G401.6 (cell line): ENCODE measurements at regions not wholly inside any gene's neighbourhood (a gene's known extent, or its start where the extent isn't known, plus 50 kb on each side); places are given as distances from the start of the nearest gene placed in this dataset.
"Not testable (repeated sequence)": the region's sequence is repeated elsewhere in the genome, so short reads cannot be mapped to it uniquely, and the experiment has no call there.

Source experiments
- FAIRE-seq: peaks from 2 replicates; lab custom pipeline; 2012; peaks lifted over from hg19 to GRCh38; lab: Jason Lieb, UNC

- FAIRE-seq = no peak
These were observed 391.7 kb downstream of the TFEC start for GRCh38 chr7:115638853-115639252.

GRCh38 chr7:115637128-115637527, 393.4 kb downstream of the TFEC start:
- no peak for FAIRE-seq

GRCh38 chr7:115635876-115636275, 394.7 kb downstream of the TFEC start:
- no peak for FAIRE-seq

GRCh38 chr7:115635376-115635775, 395.2 kb downstream of the TFEC start:
- no peak for FAIRE-seq

DNA sequence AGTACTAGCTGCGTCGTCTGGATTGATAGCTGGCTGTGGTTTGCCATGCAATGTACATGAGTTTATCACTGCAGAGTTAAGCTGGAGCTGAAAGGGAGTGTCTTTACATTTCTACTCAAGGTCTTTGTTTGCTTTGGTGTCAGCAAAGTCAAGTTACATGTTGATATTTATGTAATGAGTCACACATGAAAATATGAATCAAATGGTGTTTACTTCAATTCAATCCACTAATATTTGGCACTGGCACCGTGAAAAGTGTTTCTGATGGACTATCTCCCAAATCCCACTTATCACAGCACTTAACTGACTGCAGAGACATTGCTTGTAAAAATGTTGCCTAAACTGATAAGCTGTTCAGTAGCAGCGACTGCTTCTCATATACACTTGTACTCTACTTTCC, 395.9 kb downstream of the TFEC start:
- FAIRE-seq = no peak

GRCh38 chr7:115632636-115633035, 397.9 kb downstream of the TFEC start:
- FAIRE-seq = no peak

DNA sequence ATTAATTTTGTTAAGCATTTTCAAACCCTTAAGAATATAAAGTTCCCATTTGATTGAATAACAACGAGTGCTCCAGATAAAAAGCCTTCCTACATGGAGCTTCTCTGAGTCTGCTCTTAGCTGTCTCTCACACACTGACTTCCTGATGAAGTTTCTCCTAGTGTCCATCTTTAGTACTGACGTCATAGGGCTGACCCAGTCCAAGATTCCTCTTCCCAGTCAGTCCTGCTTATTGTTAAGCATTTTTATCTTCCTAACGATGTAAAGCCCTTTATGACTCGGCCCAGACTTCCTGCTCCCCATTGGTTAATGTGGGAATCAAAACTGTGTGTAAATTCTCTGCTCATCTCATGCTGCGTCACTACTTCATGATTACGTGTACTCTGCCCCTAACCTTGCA, 398.8 kb downstream of the TFEC start:
- no peak for FAIRE-seq

GRCh38 chr7:115630049-115630448, 400.5 kb downstream of the TFEC start:
- FAIRE-seq = no peak

- no peak for FAIRE-seq
These were observed 411.9 kb downstream of the TFEC start for GRCh38 chr7:115618676-115619075.

GRCh38 chr7:115613836-115614235, 416.7 kb downstream of the TFEC start:
- FAIRE-seq = no peak

- FAIRE-seq = no peak
These were observed 427.1 kb downstream of the TFEC start for GRCh38 chr7:115603416-115603815.

- FAIRE-seq = no peak
These were observed 430.4 kb downstream of the TFEC start for GRCh38 chr7:115600207-115600606.

DNA sequence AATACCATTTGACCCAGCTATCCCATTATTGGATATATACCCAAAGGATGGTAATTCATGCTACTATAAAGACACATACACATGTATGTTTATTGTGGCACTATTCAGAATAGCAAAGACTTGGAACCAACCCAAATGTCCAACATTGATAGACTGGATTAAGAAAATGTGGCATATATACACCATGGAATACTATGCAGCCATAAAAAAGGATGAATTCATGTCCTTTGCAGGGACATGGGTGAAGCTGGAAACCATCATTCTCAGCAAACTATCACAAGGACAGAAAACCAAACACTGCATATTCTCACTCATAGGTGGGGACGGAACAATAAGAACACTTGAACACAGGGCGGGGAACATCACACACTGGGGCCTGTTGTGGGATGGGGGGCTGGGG, 431.4 kb downstream of the TFEC start:
- FAIRE-seq = not testable (repeated sequence)

DNA sequence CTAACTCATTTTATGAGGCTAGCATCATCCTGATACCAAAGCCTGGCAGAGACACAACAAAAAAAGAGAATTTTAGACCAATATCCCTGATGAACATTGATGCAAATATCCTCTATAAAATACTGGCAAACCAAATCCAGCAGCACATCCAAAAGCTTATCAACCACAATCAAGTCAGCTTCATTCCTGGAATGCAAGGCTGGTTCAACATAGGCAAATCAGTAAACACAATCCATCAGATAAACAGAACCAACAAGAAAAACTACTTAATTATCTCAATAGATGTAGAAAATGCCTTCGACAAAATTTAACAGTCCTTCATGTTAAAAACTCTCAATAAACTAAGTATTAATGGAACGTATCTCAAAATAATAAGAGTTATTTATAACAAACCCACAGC, 433.3 kb downstream of the TFEC start:
- not testable (repeated sequence) for FAIRE-seq

GRCh38 chr7:115593111-115593510, 437.5 kb downstream of the TFEC start:
- no peak for FAIRE-seq

- no peak for FAIRE-seq
These were observed 445.4 kb downstream of the TFEC start for GRCh38 chr7:115585015-115585718.

GRCh38 chr7:115582956-115583355, 447.6 kb downstream of the TFEC start:
- FAIRE-seq = no peak

DNA sequence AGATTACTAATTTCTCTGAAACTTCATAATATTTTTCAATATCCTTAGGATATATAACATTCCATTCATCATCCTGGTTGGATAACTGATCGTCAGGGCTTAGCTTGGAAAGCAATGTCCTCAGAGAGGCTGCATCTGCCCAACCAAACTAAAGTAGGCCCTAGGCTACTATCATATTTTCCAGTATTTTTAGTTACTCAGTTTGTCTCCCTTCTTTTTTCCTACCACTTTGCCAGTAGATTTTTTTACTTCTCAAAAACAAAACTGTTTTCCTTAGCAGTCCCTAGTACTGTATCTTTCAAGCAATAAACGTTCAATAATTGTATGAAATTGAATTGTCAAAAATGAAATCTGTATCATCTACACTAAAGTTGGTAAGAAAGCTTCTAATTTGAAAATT, 452.0 kb downstream of the TFEC start:
- FAIRE-seq = no peak

DNA sequence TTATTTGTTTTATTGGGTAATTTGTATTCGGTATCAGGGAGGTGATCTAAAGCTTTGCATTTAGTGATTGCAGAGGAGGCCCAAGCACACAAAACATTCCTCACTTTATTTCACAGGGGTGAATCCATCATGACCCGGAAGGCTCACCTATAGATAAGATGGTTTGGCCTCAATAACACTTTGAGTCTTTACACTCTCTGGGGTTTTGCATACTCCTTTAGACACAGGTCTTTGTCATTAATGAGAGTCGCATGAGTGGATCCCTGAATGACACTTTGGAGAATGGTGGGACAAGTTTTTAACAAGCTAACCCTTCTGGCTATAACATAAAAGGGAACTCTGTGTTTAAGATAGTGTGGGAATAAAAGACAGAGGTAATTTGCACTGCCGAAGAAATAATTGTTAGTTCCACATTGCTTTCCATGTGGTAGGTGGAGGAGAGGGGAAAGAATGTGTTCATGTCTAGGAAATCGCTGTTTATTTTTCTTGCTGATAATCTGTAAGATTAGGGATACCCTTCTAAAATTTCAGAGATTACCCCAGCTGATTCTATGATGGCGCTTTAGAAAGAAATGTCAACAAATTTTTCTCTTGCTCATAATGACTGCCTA, 455.8 kb downstream of the TFEC start:
- no peak for FAIRE-seq

DNA sequence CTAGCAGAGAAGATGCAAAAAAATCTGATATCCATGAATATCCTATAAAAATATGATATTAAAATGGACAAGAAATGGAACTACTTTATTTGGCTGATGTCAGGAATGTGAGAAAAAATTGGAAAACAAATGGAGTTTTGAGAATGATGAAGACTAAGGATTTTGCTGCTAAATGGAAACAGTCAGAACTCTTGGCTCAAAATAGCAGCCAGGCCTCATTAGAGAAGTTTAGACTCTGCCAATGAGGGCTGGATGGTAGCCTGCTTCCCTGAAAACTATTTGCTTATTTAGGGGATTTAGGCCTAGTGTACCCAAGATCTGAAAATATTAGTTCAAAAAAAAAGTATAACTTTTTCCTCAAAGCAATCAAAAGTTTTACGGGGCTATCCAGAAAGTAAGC, 458.5 kb downstream of the TFEC start:
- FAIRE-seq = no peak

DNA sequence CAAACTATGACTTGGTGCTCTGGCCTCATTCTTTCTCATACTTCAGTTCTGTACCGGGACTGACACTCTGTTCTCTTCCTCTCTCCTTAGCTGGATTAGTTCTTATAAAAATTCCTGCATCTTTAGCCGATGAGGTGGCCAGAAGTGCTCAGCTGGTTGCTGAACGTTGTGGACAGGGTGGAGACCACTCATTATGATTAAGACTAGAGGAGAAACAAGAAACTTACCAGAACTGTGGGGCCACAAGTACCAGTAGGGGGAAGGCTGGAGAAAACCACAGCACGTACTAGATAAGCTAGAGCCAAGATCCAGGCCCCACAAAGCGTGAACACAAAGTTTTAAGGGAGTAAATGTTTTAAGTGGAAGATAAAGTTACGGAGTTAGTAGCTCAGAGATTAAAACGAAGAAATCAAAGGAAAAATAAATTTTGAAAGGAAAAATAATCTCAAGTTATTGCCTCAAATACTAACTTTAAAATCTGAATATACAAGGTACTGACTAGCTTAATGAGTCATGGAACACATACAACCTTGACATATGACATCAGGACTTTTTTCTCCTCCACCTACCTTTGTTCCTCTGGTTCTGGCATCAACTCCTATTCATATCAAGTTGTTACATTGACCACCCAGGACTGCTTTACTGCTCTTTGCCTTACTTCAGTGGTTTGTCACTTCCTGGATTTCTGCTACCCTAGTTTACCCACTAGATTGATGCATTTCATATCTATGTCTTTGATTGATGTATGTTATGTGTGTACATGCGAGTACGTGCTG, 469.0 kb downstream of the TFEC start:
- no peak for FAIRE-seq

DNA sequence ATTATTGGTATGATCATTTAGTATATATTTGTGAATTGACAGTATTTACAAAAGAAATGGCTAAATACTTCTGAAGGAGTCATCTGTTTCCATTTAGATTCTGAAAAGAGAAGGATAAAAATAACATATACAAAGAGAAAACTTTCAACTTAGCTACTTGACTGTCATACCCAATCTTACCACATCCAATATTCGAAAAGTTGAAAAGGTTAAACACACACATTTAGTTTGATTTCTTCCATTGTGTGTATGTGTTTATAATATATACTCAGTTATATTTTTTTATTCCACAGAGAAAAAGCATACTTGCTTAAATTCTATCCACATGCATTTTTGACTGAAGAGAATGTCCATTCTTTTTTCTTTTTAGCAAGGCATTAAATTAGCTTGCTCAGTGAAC, 470.7 kb downstream of the TFEC start:
- FAIRE-seq = no peak

DNA sequence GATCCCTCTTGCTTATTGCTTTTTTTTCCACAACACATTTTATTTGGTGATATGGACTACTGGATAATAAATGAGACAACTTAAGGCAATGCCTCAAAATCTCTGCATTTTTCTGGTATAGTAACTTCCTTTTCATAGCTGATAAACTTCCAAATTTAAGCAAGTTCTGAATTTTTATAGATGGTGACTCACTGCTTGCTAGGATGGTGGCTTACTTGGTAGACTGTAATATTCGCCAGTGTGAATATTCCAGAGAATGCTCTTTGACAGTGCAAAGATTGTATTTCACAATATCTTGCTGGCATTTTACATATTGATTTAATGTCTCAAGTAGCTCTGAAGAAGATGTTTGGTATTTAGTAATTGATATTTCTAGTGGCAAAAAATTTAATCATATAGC, 472.4 kb downstream of the TFEC start:
- no peak for FAIRE-seq

- FAIRE-seq = not testable (repeated sequence)
These were observed 473.3 kb downstream of the TFEC start for GRCh38 chr7:115557296-115557695.
